Esophagus squamous epithelium (tissue), 5 donors: ENCODE measurements at regions not wholly inside any gene's neighbourhood (a gene's known extent, or its start where the extent isn't known, plus 50 kb on each side); places are given as distances from the start of the nearest gene placed in this dataset.

Experiments
- DNase-seq: peaks from one replicate; lab custom pipeline; 2025; lab: John Stamatoyannopoulos, UW
- H3K27ac ChIP-seq, 4 donors: fragments of 200-600 bp; sonication (generic); one replicate each; pipeline ENCODE4 v1.5.1; 2016 to 2019; ENCODE audit warnings: mild to moderate bottlenecking in 1 of 4
- H3K27me3 ChIP-seq, 4 donors: fragments of 200-600 bp; sonication (generic); 1 replicate in 3 of 4; 2 replicates in 1 of 4; pipeline versions ENCODE4 v1.5.1 to v1.6.0; 2017 to 2021; ENCODE audit warnings: antibody characterized with exemption in 1 of 4
- H3K36me3 ChIP-seq, 3 donors: fragments of 200-600 bp; sonication (generic); one replicate each; pipeline ENCODE4 v1.5.1; 2016 to 2019
- H3K4me1 ChIP-seq, 3 donors: fragments of 200-600 bp; sonication (generic); one replicate each; pipeline ENCODE4 v1.5.1; 2017 to 2019
- H3K4me3 ChIP-seq, 4 donors: fragments of 200-600 bp; sonication (generic); 1 replicate in 3 of 4; 2 replicates in 1 of 4; pipeline ENCODE4 v1.5.1; 2016 to 2019; ENCODE audit warnings: mild to moderate bottlenecking in 2 of 4, moderate library complexity in 1 of 4
- H3K9me3 ChIP-seq, 3 donors: fragments of 200-600 bp; sonication (generic); one replicate each; pipeline ENCODE4 v1.5.1; 2016 to 2019
- POLR2A ChIP-seq, 4 donors: fragments of 450-650 bp; IDR thresholded peaks; one replicate each; pipeline ENCODE4 v1.6.1; 2017; ENCODE audit warnings: antibody characterized with exemption in 4 of 4, mild to moderate bottlenecking in 4 of 4, moderate library complexity in 3 of 4
- WGBS, 2 donors: methylation state at CpG; one replicate each; pipeline ENCODE4 v1.1.5; 2018; 5-methylcytosine and 5-hydroxymethylcytosine counted together
- intact Hi-C: fragments of 100-400 bp; cut with DNase I; formaldehyde crosslinking; loops from one replicate; pipeline ENCODE4 v1.15.0; 2022
- TF ChIP-seq, protein P1 (sequence below), 6 experiments: fragments of 450-650 bp in 4 of 6; fragments of 200-600 bp in 2 of 6; sonication (generic) in 2 of 6; IDR thresholded peaks; one replicate each; pipeline ENCODE4 v1.5.1; 2016 to 2019; ENCODE audit warnings: antibody characterized with exemption in 6 of 6, mild to moderate bottlenecking in 4 of 6, moderate library complexity in 4 of 6
- donor health status: DM: yes; HTN: yes; CAD: no.

DNA sequence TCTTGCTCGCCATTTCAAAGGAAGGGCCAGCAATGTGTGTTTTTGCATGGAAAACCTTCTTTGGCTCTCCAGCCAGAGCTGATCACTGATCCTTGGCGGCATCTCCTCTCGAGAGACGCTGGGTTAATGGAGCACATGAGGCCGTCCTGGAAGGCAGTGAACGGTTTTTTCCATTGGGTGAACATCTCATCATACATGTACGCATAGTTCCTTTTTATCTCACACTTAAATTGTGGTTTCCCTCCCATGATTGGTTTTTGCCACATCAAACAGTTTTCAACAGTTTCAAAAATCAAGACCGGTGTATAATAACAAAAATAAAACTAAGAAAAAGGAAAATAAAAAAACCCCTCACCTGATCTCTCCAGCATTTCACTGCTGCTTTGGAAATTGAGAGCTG lies 276.4 kb downstream of the TCF7L2 start:
- Histone ChIP-seq H3K4me3 (no peak overlapping the region), H3K4me1 (no peaks in the 10 kb centered on the region), H3K27ac (no peak overlapping the region), H3K27me3 (peaks cover 0 to 23% (median 0%) of the 10 kb centered on the region in 4 donors), H3K36me3 (no peaks in the 10 kb centered on the region), H3K9me3 (no peaks in the 10 kb centered on the region)
- WGBS, 2 donors, result 67 to 69% methylated on average over 8 of the region's 8 CpGs
- intact Hi-C loops, result no loop called here
- no peak for DNase-seq
- TF ChIP-seq POLR2A (IDR thresholded peaks at IDR 0.05), result no peak
- TF ChIP-seq, protein P1, sequence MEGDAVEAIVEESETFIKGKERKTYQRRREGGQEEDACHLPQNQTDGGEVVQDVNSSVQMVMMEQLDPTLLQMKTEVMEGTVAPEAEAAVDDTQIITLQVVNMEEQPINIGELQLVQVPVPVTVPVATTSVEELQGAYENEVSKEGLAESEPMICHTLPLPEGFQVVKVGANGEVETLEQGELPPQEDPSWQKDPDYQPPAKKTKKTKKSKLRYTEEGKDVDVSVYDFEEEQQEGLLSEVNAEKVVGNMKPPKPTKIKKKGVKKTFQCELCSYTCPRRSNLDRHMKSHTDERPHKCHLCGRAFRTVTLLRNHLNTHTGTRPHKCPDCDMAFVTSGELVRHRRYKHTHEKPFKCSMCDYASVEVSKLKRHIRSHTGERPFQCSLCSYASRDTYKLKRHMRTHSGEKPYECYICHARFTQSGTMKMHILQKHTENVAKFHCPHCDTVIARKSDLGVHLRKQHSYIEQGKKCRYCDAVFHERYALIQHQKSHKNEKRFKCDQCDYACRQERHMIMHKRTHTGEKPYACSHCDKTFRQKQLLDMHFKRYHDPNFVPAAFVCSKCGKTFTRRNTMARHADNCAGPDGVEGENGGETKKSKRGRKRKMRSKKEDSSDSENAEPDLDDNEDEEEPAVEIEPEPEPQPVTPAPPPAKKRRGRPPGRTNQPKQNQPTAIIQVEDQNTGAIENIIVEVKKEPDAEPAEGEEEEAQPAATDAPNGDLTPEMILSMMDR (IDR thresholded peaks at IDR 0.05), result no peak

DNA sequence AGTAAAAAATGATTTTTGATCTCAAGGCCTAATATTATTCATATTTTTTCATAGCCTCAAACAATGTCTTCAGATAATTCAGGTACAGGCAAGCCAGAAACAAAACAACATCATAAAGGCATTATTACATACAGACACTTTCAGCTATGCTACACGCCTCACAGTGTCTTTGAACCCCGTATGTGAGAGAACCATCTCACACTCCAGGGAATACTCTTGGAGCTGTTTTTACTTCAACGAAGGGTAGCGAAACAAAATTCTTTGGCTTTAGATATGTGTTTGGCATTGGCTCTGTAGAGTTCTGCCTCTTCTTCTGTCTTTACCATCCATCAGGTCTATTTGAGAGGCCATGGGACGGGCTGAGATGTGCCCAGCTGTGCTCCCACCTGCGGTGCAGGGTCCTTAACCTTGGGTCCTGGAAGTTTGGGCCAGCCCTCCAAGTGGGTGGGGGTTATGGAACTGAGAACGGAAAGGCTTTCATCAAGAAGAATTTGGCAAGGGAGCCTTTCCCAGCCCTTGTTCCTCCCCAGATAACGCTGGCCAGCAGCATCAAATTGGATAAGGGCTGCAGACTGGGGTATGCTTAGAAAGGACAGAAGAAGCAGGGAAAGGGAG lies 276.9 kb downstream of the TCF7L2 start:
- TF ChIP-seq POLR2A (IDR thresholded peaks at IDR 0.05), result no peak
- TF ChIP-seq, protein P1 (IDR thresholded peaks at IDR 0.05), result no peak
- DNase-seq, result no peak
- no peaks in the 10 kb centered on the region for H3K9me3 ChIP-seq
- no peaks in the 10 kb centered on the region for H3K4me1 ChIP-seq
- peaks cover 0 to 23% (median 0%) of the 10 kb centered on the region in 4 donors for H3K27me3 ChIP-seq
- WGBS, 2 donors, result 79 to 80% methylated on average over 5 to 6 of the region's 8 CpGs
- no peak overlapping the region for H3K27ac ChIP-seq
- no peak overlapping the region for H3K4me3 ChIP-seq
- intact Hi-C loops, result no loop called here
- H3K36me3 ChIP-seq, result no peaks in the 10 kb centered on the region

DNA sequence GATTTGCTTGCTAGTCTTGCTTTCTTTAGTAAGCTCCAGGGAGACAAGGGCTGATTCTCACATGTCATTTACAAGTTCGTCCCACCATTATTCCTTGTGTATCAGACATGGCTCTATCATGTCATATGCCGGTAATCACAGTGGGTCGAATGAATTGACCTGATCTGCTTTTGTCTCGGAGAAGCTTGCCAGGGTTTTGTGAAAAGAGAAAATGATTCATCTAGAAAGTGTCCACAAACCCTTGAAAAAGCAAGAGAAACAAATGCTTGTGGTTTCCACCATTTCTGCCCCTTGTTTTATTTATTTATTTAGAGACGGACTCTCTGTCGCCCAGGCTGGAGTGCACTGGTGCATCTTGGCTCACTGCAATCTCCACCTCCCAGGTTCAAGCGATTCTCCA lies 278.5 kb downstream of the TCF7L2 start:
- H3K27me3 ChIP-seq, result peaks cover 0 to 14% (median 0%) of the 10 kb centered on the region in 4 donors
- H3K27ac ChIP-seq, result no peak overlapping the region
- H3K9me3 ChIP-seq, result no peaks in the 10 kb centered on the region
- H3K4me1 ChIP-seq, result no peaks in the 10 kb centered on the region
- no peak overlapping the region for H3K4me3 ChIP-seq
- 67 to 72% methylated on average over 7 of the region's 7 CpGs for WGBS, 2 donors
- TF ChIP-seq, protein P1 (IDR thresholded peaks at IDR 0.05), result no peak
- TF ChIP-seq POLR2A (IDR thresholded peaks at IDR 0.05), result no peak
- no peak for DNase-seq
- intact Hi-C loops, result no loop called here
- no peaks in the 10 kb centered on the region for H3K36me3 ChIP-seq

DNA sequence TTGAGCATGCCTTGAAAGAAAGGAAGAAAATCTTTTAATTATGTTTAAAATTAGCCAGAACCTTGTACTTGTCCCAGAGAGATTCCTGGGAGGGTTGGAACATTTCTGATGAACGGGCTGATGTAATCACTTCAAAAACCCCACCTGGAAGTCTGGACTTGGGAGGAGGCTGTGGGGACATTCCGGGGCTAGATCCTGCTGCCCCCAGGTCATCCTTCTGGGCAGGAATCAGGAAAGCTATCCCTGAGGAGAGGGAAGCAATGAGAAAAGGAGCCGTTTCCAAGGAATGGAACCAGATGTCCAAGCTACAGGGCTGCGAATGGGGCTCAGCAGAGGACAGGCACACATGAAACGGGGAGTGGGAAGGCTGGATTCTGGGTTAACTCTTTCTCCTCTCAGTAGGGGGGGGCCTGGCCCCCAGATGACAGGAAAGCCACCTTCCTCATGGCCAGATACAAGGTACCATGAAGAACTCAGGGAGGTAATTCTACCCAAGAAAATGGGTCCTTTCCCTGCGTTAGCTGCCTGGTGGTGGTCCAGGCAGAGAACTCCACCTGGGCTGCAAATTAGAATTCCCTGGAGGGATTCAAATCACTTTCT lies 280.1 kb downstream of the TCF7L2 start:
- no peak for TF ChIP-seq POLR2A (IDR thresholded peaks at IDR 0.05)
- TF ChIP-seq, protein P1 (IDR thresholded peaks at IDR 0.05), result no peak
- no peaks in the 10 kb centered on the region for H3K9me3 ChIP-seq
- H3K27ac ChIP-seq, result no peak overlapping the region
- H3K4me1 ChIP-seq, result no peaks in the 10 kb centered on the region
- no peak for DNase-seq
- H3K27me3 ChIP-seq, result peaks cover 0 to 6% (median 0%) of the 10 kb centered on the region in 4 donors
- H3K4me3 ChIP-seq, result no peak overlapping the region
- no peaks in the 10 kb centered on the region for H3K36me3 ChIP-seq
- intact Hi-C loops, result no loop called here
- 52 to 57% methylated on average over 6 of the region's 6 CpGs for WGBS, 2 donors

GRCh38 chr10:113232928-113233511 lies 283.0 kb downstream of the TCF7L2 start:
- no peak for DNase-seq
- H3K9me3 ChIP-seq, result no peaks in the 10 kb centered on the region
- H3K4me1 ChIP-seq, result no peaks in the 10 kb centered on the region
- H3K27ac ChIP-seq, result no peak overlapping the region
- WGBS, 2 donors, result 77 to 92% methylated on average over 5 of the region's 5 CpGs
- TF ChIP-seq POLR2A (IDR thresholded peaks at IDR 0.05), result no peak
- TF ChIP-seq, protein P1 (IDR thresholded peaks at IDR 0.05), result no peak
- H3K36me3 ChIP-seq, result no peaks in the 10 kb centered on the region
- no peak overlapping the region for H3K4me3 ChIP-seq
- H3K27me3 ChIP-seq, result no peaks in the 10 kb centered on the region
- intact Hi-C loops, result no loop called here
